AG09319 (cell line): ENCODE measurements at regions not wholly inside any gene's neighbourhood (a gene's known extent, or its start where the extent isn't known, plus 50 kb on each side); places are given as distances from the start of the nearest gene placed in this dataset.

Experiments used
- DNase-seq: peaks from one replicate; pipeline ENCODE4 v3.0.0-alpha.2; 2010; ENCODE audit warnings: low read depth; ENCODE audit errors: extremely low read depth
- CTCF ChIP-seq: IDR thresholded peaks from 2 replicates; pipeline ENCODE4 v1.5.1; 2011; ENCODE audit warnings: low read depth, mild to moderate bottlenecking, inconsistent platforms, low read length, moderate library complexity

- TF ChIP-seq CTCF = no peak
Measured at GRCh38 chrX:80290834-80291233, 129.4 kb upstream of the TENT5D start.

GRCh38 chrX:80293354-80293753 is 126.9 kb upstream of the TENT5D start:
- TF ChIP-seq CTCF = no peak
- DNase-seq = no peak

More at GRCh38 chrX:80290834-80291233, 129.4 kb upstream of the TENT5D start:
- no peak for DNase-seq

GRCh38 chrX:80306007-80306406 is 114.2 kb upstream of the TENT5D start:
- no peak for TF ChIP-seq CTCF
- DNase-seq = no peak

GRCh38 chrX:80312448-80312847 is 107.8 kb upstream of the TENT5D start:
- no peak for TF ChIP-seq CTCF
- DNase-seq = no peak

GRCh38 chrX:80316526-80316925 is 103.7 kb upstream of the TENT5D start:
- DNase-seq = no peak
- TF ChIP-seq CTCF = no peak

GRCh38 chrX:80317646-80318045 is 102.6 kb upstream of the TENT5D start:
- no peak for TF ChIP-seq CTCF
- no peak for DNase-seq

- TF ChIP-seq CTCF = no peak
- no peak for DNase-seq
Measured at GRCh38 chrX:80331285-80331684, 89.0 kb upstream of the TENT5D start.
